Glutamatergic neuron (in vitro differentiated cells): ENCODE measurements at regions not wholly inside any gene's neighbourhood (a gene's known extent, or its start where the extent isn't known, plus 50 kb on each side); places are given as distances from the start of the nearest gene placed in this dataset.

ENCODE experiments used
- DNase-seq: peaks from one replicate; pipeline ENCODE4 v3.0.0; 2022
- H3K27ac Mint-ChIP-seq: one replicate; pipeline ENCODE4 v1.8.0; 2020; ENCODE audit warnings: mild to moderate bottlenecking, mixed read lengths, inconsistent platforms; ENCODE audit not compliant: unreplicated experiment
- H3K27me3 Mint-ChIP-seq: one replicate; pipeline ENCODE4 v1.8.0; 2020; ENCODE audit warnings: mild to moderate bottlenecking, moderate library complexity, mixed read lengths, inconsistent platforms; ENCODE audit not compliant: unreplicated experiment
- H3K36me3 Mint-ChIP-seq: one replicate; pipeline ENCODE4 v1.8.0; 2020; ENCODE audit warnings: mild to moderate bottlenecking, mixed read lengths, inconsistent platforms; ENCODE audit not compliant: unreplicated experiment
- H3K4me1 Mint-ChIP-seq: one replicate; pipeline ENCODE4 v1.8.0; 2020; ENCODE audit warnings: mild to moderate bottlenecking, low read depth, mixed read lengths, inconsistent platforms; ENCODE audit not compliant: unreplicated experiment
- H3K4me3 Mint-ChIP-seq: one replicate; pipeline ENCODE4 v1.8.0; 2020; ENCODE audit warnings: mild to moderate bottlenecking, mixed read lengths, inconsistent platforms; ENCODE audit not compliant: unreplicated experiment
- H3K9me3 Mint-ChIP-seq: one replicate; pipeline ENCODE4 v1.8.0; 2020; ENCODE audit warnings: mild to moderate bottlenecking, moderate library complexity, mixed read lengths, inconsistent platforms; ENCODE audit not compliant: unreplicated experiment
- TF ChIP-seq, protein P1 (sequence below): fragments of 200-600 bp; sonication (generic); IDR thresholded peaks from one replicate; pipeline ENCODE4 v1.5.0; 2021; ENCODE audit not compliant: partially characterized antibody, unreplicated experiment

GRCh38 chr10:43867667-43868565 lies 219.2 kb upstream of the ZNF32 start:
- Mint-ChIP-seq H3K36me3 (peaks cover 8% of the 10 kb centered on the region), H3K4me1 (peaks cover 12% of the 10 kb centered on the region), H3K27me3 (peaks cover 5% of the 10 kb centered on the region), H3K4me3 (no peak overlapping the region), H3K27ac (peak overlapping the region; percentile 2), H3K9me3 (no peaks in the 10 kb centered on the region)
- TF ChIP-seq, protein P1, sequence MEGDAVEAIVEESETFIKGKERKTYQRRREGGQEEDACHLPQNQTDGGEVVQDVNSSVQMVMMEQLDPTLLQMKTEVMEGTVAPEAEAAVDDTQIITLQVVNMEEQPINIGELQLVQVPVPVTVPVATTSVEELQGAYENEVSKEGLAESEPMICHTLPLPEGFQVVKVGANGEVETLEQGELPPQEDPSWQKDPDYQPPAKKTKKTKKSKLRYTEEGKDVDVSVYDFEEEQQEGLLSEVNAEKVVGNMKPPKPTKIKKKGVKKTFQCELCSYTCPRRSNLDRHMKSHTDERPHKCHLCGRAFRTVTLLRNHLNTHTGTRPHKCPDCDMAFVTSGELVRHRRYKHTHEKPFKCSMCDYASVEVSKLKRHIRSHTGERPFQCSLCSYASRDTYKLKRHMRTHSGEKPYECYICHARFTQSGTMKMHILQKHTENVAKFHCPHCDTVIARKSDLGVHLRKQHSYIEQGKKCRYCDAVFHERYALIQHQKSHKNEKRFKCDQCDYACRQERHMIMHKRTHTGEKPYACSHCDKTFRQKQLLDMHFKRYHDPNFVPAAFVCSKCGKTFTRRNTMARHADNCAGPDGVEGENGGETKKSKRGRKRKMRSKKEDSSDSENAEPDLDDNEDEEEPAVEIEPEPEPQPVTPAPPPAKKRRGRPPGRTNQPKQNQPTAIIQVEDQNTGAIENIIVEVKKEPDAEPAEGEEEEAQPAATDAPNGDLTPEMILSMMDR, result no peak
- DNase-seq, result no peak

GRCh38 chr10:43867113-43867512 lies 218.4 kb upstream of the ZNF32 start:
- Mint-ChIP-seq H3K4me1 (peaks cover 12% of the 10 kb centered on the region), H3K27ac (no peak overlapping the region), H3K36me3 (peaks cover 4% of the 10 kb centered on the region), H3K9me3 (no peaks in the 10 kb centered on the region), H3K27me3 (peaks cover 5% of the 10 kb centered on the region), H3K4me3 (no peak overlapping the region)
- TF ChIP-seq, protein P1, result no peak
- no peak for DNase-seq

DNA sequence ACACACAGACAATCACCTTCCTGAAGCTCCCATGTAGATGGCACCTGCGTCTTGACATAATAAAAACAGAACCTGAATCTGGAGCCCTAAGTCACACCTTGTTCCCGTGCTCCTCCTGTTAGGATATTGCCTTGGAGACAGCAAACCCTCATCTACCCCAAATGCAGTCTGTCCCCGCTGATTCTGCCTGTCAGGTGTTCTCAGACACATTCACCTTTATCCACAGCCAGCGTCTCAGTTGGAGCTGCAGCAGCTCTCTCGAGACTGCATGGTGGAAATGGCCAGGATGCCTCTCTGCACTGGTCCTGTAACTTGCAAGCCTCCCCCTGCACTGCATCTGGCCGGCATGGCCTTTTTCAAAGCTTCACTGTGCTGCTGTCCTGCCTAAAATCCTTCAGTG lies 218.0 kb upstream of the ZNF32 start:
- Mint-ChIP-seq H3K36me3 (peaks cover 4% of the 10 kb centered on the region), H3K27me3 (peaks cover 5% of the 10 kb centered on the region), H3K4me1 (peaks cover 12% of the 10 kb centered on the region), H3K4me3 (no peak overlapping the region), H3K9me3 (no peaks in the 10 kb centered on the region), H3K27ac (no peak overlapping the region)
- DNase-seq, result no peak
- TF ChIP-seq, protein P1, result no peak

DNA sequence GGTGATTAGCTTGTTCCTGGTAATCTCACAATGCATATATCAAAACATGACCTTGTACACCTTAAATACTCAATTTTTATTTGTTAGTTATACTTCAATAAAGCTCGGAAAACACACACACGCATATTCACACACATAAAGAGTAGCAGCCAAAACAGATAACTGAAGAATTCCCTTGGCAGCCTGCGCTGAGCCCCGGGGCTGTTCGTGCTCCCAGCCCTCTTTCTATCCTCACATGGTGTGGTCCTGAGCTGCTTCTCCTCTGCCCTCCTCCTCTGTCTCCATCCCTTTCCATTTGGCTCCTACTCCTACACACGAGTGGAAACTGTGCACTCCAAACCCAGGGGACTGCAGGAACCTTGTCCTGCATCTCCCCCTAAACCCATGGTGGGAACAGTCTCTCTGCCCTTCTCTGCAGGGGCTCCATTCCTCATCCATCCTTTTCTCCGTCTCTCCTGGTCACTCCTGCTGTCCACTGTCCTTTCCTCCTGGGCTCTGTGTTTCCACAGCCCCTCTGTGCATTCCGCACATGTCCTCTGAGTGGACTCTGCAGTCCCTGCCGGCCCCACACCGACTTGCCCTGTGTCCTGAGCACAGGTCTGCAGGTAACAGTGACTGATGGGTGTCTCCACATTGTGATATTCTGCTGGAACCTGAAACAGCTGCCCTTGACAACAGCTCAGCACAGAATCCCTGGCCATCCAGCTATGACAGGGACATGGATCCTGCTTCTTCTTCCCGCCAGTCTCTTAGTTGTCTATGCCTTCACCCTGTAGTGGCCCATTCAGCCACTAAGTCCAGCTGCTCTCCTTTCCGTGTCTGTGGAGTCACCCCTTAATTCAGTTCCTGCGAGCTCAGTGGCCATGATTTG lies 216.8 kb upstream of the ZNF32 start:
- peaks cover 5% of the 10 kb centered on the region for H3K4me1 Mint-ChIP-seq
- TF ChIP-seq, protein P1, result no peak
- no peak for DNase-seq
- H3K27me3 Mint-ChIP-seq, result peaks cover 5% of the 10 kb centered on the region
- H3K27ac Mint-ChIP-seq, result no peak overlapping the region
- no peak overlapping the region for H3K4me3 Mint-ChIP-seq
- H3K36me3 Mint-ChIP-seq, result peaks cover 4% of the 10 kb centered on the region
- H3K9me3 Mint-ChIP-seq, result no peaks in the 10 kb centered on the region
